ENCODE measurements at regions not wholly inside any gene's neighbourhood (a gene's known extent, or its start where the extent isn't known, plus 50 kb on each side); places are given as distances from the start of the nearest gene placed in this dataset.

- no peak overlapping the region for H3K4ac ChIP-seq (ENCODE audit: low read depth, low read length)
- H3K27me3 ChIP-seq (ENCODE audit: insufficient read depth, low read length, poor library complexity), result no peaks in the 10 kb centered on the region
- no peak overlapping the region for H2BK15ac ChIP-seq (replicated peaks; ENCODE audit: low read depth)
- H3K23ac ChIP-seq (ENCODE audit: low read length), result no peak overlapping the region
- H3K9ac ChIP-seq (ENCODE audit: low read length), result no peak overlapping the region
- no peak overlapping the region for H4K5ac ChIP-seq (ENCODE audit: low read length)
- no peak overlapping the region for H2BK120ac ChIP-seq (ENCODE audit: low read depth, low read length)
- H2AK5ac ChIP-seq (ENCODE audit: low read length), result no peak overlapping the region
- no peak overlapping the region for H3K4me3 ChIP-seq (ENCODE audit: low read length)
- no peak overlapping the region for H3K27ac ChIP-seq (ENCODE audit: low read depth, low read length)
- H3K18ac ChIP-seq (ENCODE audit: low read length), result no peak overlapping the region
- no peak overlapping the region for H3K56ac ChIP-seq (ENCODE audit: low read length)
- no peak overlapping the region for H3K4me2 ChIP-seq (ENCODE audit: low read length)
- no peaks in the 10 kb centered on the region for H3K79me1 ChIP-seq (ENCODE audit: low read length)
- H3K36me3 ChIP-seq (ENCODE audit: control insufficient read depth, insufficient read depth, low read length), result no peaks in the 10 kb centered on the region
- no peak overlapping the region for H4K8ac ChIP-seq (ENCODE audit: low read depth, low read length)
- no peak overlapping the region for H2BK5ac ChIP-seq (ENCODE audit: low read length)
- no peaks in the 10 kb centered on the region for H3K4me1 ChIP-seq (ENCODE audit: control insufficient read depth, low read depth, low read length)
- no peak for DNase-seq
- no peaks in the 10 kb centered on the region for H3K79me2 ChIP-seq (ENCODE audit: control insufficient read depth, insufficient read depth, low read length)
- WGBS (ENCODE audit: extremely low coverage, insufficient coverage, low lambda C conversion rate), result no CpG with 5 or more reads among the region's 2 CpGs
These were observed 473.2 kb upstream of the TECRL start for GRCh38 chr4:64882311-64883086.

DNA sequence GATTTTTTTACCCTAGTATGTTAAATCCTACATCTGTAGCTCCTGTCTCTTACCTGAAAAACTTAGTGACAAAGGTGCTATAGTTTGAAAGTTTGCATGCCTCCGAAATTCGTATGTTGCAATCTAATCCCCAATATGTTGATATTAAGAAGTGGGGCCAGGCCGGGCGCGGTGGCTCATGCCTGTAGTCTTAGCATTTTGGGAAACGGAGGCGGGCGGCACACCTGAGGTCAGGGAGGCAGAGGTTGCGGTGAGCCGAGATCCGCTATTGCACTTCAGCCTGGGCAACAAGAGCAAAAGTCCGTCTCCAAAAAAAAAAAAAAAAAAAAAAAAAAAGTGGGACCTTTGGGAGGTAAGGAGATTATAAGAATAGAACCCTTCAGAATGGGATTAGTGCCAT, 471.3 kb upstream of the TECRL start:
- Histone ChIP-seq H3K23ac (ENCODE audit: low read length) (no peak overlapping the region), H3K4me2 (ENCODE audit: low read length) (no peak overlapping the region), H3K56ac (ENCODE audit: low read length) (no peak overlapping the region), H3K9ac (ENCODE audit: low read length) (no peak overlapping the region), H4K8ac (ENCODE audit: low read depth, low read length) (no peak overlapping the region), H3K4ac (ENCODE audit: low read depth, low read length) (no peak overlapping the region), H3K79me2 (ENCODE audit: control insufficient read depth, insufficient read depth, low read length) (no peaks in the 10 kb centered on the region), H3K4me1 (ENCODE audit: control insufficient read depth, low read depth, low read length) (no peaks in the 10 kb centered on the region), H3K79me1 (ENCODE audit: low read length) (no peaks in the 10 kb centered on the region), H2BK15ac (replicated peaks; ENCODE audit: low read depth) (no peak overlapping the region), H2AK5ac (ENCODE audit: low read length) (no peak overlapping the region), H2BK5ac (ENCODE audit: low read length) (no peak overlapping the region), H4K5ac (ENCODE audit: low read length) (no peak overlapping the region), H3K36me3 (ENCODE audit: control insufficient read depth, insufficient read depth, low read length) (no peaks in the 10 kb centered on the region), H3K27me3 (ENCODE audit: insufficient read depth, low read length, poor library complexity) (no peaks in the 10 kb centered on the region), H3K27ac (ENCODE audit: low read depth, low read length) (no peak overlapping the region), H3K18ac (ENCODE audit: low read length) (no peak overlapping the region), H2BK120ac (ENCODE audit: low read depth, low read length) (no peak overlapping the region), H3K4me3 (ENCODE audit: low read length) (no peak overlapping the region)
- WGBS (ENCODE audit: extremely low coverage, insufficient coverage, low lambda C conversion rate), result no CpG with 5 or more reads among the region's 12 CpGs
- no peak for DNase-seq

DNA sequence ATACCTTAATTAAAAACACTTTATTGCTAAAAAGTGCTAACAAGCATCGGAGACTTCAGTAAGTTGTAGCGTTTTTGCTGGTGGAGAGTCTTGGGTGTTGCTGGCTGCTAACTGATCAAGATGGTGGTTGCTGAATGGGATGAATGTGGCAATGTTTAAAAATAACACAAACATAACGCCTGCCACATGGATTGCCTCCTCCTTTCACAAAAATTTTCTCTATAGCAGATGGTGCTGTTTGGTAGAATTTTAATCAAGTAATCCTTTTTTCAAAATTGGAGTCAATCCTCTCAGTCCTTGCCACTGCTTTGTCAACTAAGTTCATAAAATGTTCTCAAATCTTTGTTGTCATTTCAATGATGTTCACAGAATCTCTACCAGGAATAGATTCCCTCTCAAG, 466.8 kb upstream of the TECRL start:
- no peak overlapping the region for H2BK120ac ChIP-seq (ENCODE audit: low read depth, low read length)
- no peaks in the 10 kb centered on the region for H3K79me2 ChIP-seq (ENCODE audit: control insufficient read depth, insufficient read depth, low read length)
- H2BK5ac ChIP-seq (ENCODE audit: low read length), result no peak overlapping the region
- no peaks in the 10 kb centered on the region for H3K79me1 ChIP-seq (ENCODE audit: low read length)
- DNase-seq, result no peak
- no peak overlapping the region for H4K8ac ChIP-seq (ENCODE audit: low read depth, low read length)
- H3K18ac ChIP-seq (ENCODE audit: low read length), result no peak overlapping the region
- H3K27ac ChIP-seq (ENCODE audit: low read depth, low read length), result no peak overlapping the region
- no peak overlapping the region for H3K4me2 ChIP-seq (ENCODE audit: low read length)
- no peak overlapping the region for H3K4me3 ChIP-seq (ENCODE audit: low read length)
- no peak overlapping the region for H4K5ac ChIP-seq (ENCODE audit: low read length)
- H3K23ac ChIP-seq (ENCODE audit: low read length), result no peak overlapping the region
- no peak overlapping the region for H2BK15ac ChIP-seq (replicated peaks; ENCODE audit: low read depth)
- no peaks in the 10 kb centered on the region for H3K36me3 ChIP-seq (ENCODE audit: control insufficient read depth, insufficient read depth, low read length)
- H3K4me1 ChIP-seq (ENCODE audit: control insufficient read depth, low read depth, low read length), result no peaks in the 10 kb centered on the region
- no peak overlapping the region for H3K4ac ChIP-seq (ENCODE audit: low read depth, low read length)
- no peak overlapping the region for H3K56ac ChIP-seq (ENCODE audit: low read length)
- H3K27me3 ChIP-seq (ENCODE audit: insufficient read depth, low read length, poor library complexity), result no peaks in the 10 kb centered on the region
- no CpG with 5 or more reads among the region's 3 CpGs for WGBS (ENCODE audit: extremely low coverage, insufficient coverage, low lambda C conversion rate)
- no peak overlapping the region for H3K9ac ChIP-seq (ENCODE audit: low read length)
- H2AK5ac ChIP-seq (ENCODE audit: low read length), result no peak overlapping the region

DNA sequence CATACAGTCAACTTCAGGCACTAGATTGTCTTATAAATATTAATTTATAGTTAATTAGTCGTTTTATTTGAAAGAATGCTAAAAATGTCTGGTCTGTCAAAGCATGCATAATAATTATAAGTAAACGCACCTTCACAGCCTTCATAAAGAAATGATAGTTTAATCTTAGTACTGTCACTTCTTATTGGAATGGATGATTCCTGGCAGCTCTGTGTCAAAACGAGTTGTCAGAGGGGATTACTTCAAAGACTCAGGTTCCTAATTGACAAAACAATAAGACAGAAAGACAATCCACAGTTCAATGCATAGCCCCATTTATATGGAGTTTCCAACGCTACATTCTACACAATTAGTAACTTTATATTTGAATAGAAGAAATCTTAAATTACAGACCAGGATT, 461.3 kb upstream of the TECRL start:
- Histone ChIP-seq H3K4me1 (ENCODE audit: control insufficient read depth, low read depth, low read length) (no peaks in the 10 kb centered on the region), H4K8ac (ENCODE audit: low read depth, low read length) (no peak overlapping the region), H3K56ac (ENCODE audit: low read length) (no peak overlapping the region), H3K27ac (ENCODE audit: low read depth, low read length) (no peak overlapping the region), H3K23ac (ENCODE audit: low read length) (no peak overlapping the region), H3K18ac (ENCODE audit: low read length) (no peak overlapping the region), H2BK15ac (replicated peaks; ENCODE audit: low read depth) (no peak overlapping the region), H3K79me1 (ENCODE audit: low read length) (no peaks in the 10 kb centered on the region), H2AK5ac (ENCODE audit: low read length) (no peak overlapping the region), H3K4ac (ENCODE audit: low read depth, low read length) (no peak overlapping the region), H3K9ac (ENCODE audit: low read length) (no peak overlapping the region), H2BK120ac (ENCODE audit: low read depth, low read length) (no peak overlapping the region), H3K4me3 (ENCODE audit: low read length) (no peak overlapping the region), H3K36me3 (ENCODE audit: control insufficient read depth, insufficient read depth, low read length) (no peaks in the 10 kb centered on the region), H3K27me3 (ENCODE audit: insufficient read depth, low read length, poor library complexity) (no peaks in the 10 kb centered on the region), H3K79me2 (ENCODE audit: control insufficient read depth, insufficient read depth, low read length) (no peaks in the 10 kb centered on the region), H4K5ac (ENCODE audit: low read length) (no peak overlapping the region), H3K4me2 (ENCODE audit: low read length) (no peak overlapping the region), H2BK5ac (ENCODE audit: low read length) (no peak overlapping the region)
- no CpG with 5 or more reads among the region's 4 CpGs for WGBS (ENCODE audit: extremely low coverage, insufficient coverage, low lambda C conversion rate)
- DNase-seq, result no peak

DNA sequence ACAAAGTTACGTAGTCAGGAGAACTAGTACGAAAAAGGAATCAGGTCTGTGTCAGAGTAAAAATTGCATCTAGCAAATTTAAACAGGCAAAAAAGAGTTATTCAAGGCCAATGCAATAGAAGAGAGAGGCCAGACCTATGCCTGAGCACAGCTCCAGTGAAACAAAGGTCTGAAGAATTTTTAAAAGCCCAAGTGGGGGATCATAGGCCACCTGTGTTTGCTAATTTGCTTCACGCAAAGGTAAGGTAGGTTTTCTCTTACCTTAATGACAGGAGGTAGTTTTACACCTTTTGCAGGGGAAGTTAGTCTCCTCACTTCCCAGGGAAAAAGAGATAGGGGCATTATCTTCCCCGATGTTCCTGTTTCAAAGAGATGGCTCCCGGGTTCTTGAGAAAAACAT, 448.6 kb upstream of the TECRL start:
- Histone ChIP-seq H3K4me1 (ENCODE audit: control insufficient read depth, low read depth, low read length) (no peaks in the 10 kb centered on the region), H4K8ac (ENCODE audit: low read depth, low read length) (no peak overlapping the region), H3K36me3 (ENCODE audit: control insufficient read depth, insufficient read depth, low read length) (no peaks in the 10 kb centered on the region), H3K18ac (ENCODE audit: low read length) (peak overlapping the region; percentile 68), H3K27me3 (ENCODE audit: insufficient read depth, low read length, poor library complexity) (no peaks in the 10 kb centered on the region), H3K4ac (ENCODE audit: low read depth, low read length) (no peak overlapping the region), H3K79me1 (ENCODE audit: low read length) (no peaks in the 10 kb centered on the region), H4K5ac (ENCODE audit: low read length) (no peak overlapping the region), H3K4me2 (ENCODE audit: low read length) (no peak overlapping the region), H3K23ac (ENCODE audit: low read length) (no peak overlapping the region), H3K56ac (ENCODE audit: low read length) (no peak overlapping the region), H2AK5ac (ENCODE audit: low read length) (no peak overlapping the region), H2BK120ac (ENCODE audit: low read depth, low read length) (no peak overlapping the region), H3K27ac (ENCODE audit: low read depth, low read length) (no peak overlapping the region), H3K79me2 (ENCODE audit: control insufficient read depth, insufficient read depth, low read length) (no peaks in the 10 kb centered on the region), H3K9ac (ENCODE audit: low read length) (no peak overlapping the region), H3K4me3 (ENCODE audit: low read length) (no peak overlapping the region), H2BK5ac (ENCODE audit: low read length) (no peak overlapping the region), H2BK15ac (replicated peaks; ENCODE audit: low read depth) (no peak overlapping the region)
- DNase-seq, result peak; percentile 13
- WGBS (ENCODE audit: extremely low coverage, insufficient coverage, low lambda C conversion rate), result no CpG with 5 or more reads among the region's 5 CpGs

DNA sequence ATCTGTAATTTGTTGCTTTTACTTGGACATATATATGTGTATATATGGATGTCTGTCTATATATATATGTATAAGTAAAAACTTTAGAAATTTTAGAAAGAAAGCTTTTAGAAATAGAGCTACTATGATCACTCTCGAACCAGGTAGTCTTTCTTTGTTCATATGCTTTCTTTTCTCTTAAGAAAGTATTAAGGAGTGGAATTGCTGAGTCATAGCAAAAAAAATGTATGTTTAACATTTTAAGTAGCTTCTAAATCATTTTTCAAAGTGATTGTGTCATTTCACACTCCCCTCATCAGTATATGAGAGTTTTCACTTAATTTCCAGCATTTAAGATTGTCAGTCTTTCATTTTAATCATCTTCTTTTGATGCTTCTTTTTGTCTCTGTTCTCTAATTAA, 447.9 kb upstream of the TECRL start:
- no CpG with 5 or more reads among the region's 1 CpG for WGBS (ENCODE audit: extremely low coverage, insufficient coverage, low lambda C conversion rate)
- no peak for DNase-seq
- Histone ChIP-seq H2BK120ac (ENCODE audit: low read depth, low read length) (no peak overlapping the region), H2BK15ac (replicated peaks; ENCODE audit: low read depth) (no peak overlapping the region), H3K79me1 (ENCODE audit: low read length) (no peaks in the 10 kb centered on the region), H3K18ac (ENCODE audit: low read length) (no peak overlapping the region), H3K27ac (ENCODE audit: low read depth, low read length) (no peak overlapping the region), H3K4ac (ENCODE audit: low read depth, low read length) (no peak overlapping the region), H3K27me3 (ENCODE audit: insufficient read depth, low read length, poor library complexity) (no peaks in the 10 kb centered on the region), H4K5ac (ENCODE audit: low read length) (no peak overlapping the region), H3K4me1 (ENCODE audit: control insufficient read depth, low read depth, low read length) (no peaks in the 10 kb centered on the region), H3K9ac (ENCODE audit: low read length) (no peak overlapping the region), H2AK5ac (ENCODE audit: low read length) (no peak overlapping the region), H3K4me2 (ENCODE audit: low read length) (no peak overlapping the region), H3K4me3 (ENCODE audit: low read length) (no peak overlapping the region), H3K23ac (ENCODE audit: low read length) (no peak overlapping the region), H3K36me3 (ENCODE audit: control insufficient read depth, insufficient read depth, low read length) (no peaks in the 10 kb centered on the region), H2BK5ac (ENCODE audit: low read length) (no peak overlapping the region), H4K8ac (ENCODE audit: low read depth, low read length) (no peak overlapping the region), H3K79me2 (ENCODE audit: control insufficient read depth, insufficient read depth, low read length) (no peaks in the 10 kb centered on the region), H3K56ac (ENCODE audit: low read length) (no peak overlapping the region)
